ENCODE measurements at regions not wholly inside any gene's neighbourhood (a gene's known extent, or its start where the extent isn't known, plus 50 kb on each side); places are given as distances from the start of the nearest gene placed in this dataset.

GRCh38 chr18:28682912-28683311 lies 506.0 kb upstream of the CDH2 start:
- CTCF ChIA-PET, result no interaction called here
- no peak overlapping the region for H3K4me3 ChIP-seq (ENCODE audit: low read depth, low read length, poor library complexity, severe bottlenecking)
- no peak for DNase-seq (ENCODE audit: low spot score)
- H3K27me3 ChIP-seq (replicated peaks; ENCODE audit: insufficient read depth, low read depth, low read length, poor library complexity), result no peaks in the 10 kb centered on the region
- H3K4me1 ChIP-seq (ENCODE audit: insufficient read depth, low read length, poor library complexity, severe bottlenecking), result no peaks in the 10 kb centered on the region
- intact Hi-C loops (cut with micrococcal nuclease; ENCODE audit: unreplicated experiment), result no loop called here
- no peak overlapping the region for H3K27ac ChIP-seq (ENCODE audit: low read depth, low read length, poor library complexity, severe bottlenecking)
- TF ChIP-seq CTCF (conservative IDR thresholded peaks at IDR 0.05; ENCODE audit: low read depth, low read length) (no peak), EZH2 (IDR thresholded peaks at IDR 0.05; ENCODE audit: borderline replicate concordance, low read depth, low read length, poor library complexity, severe bottlenecking) (no peak)
- POLR2A ChIA-PET (ENCODE audit: low non-redundant PET), result no interaction called here
- no peaks in the 10 kb centered on the region for H3K9me3 ChIP-seq (ENCODE audit: low read depth, low read length, poor library complexity, severe bottlenecking)
- H3K36me3 ChIP-seq (ENCODE audit: insufficient read depth, low read length, poor library complexity, severe bottlenecking), result no peaks in the 10 kb centered on the region
- no TSS peak for BruUV-seq (replicated peaks)

DNA sequence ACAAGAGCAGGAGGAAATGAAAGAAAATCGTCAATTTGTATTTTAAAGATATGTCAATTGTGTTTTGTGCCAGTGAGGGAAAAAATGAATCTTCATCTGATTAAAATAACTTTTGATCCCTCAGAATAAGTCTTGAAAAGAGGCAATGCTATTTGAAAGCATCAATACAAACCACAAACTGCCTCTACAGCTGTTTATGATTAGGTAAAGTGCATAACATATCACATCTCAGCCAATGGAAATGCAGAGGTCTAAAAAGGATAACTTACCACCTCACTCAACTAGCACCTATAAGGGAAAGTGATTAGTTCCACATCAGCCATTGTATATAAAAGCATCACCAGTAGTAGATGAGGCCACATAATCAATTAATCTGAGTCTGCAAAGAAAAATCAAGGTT lies 492.2 kb upstream of the CDH2 start:
- no peak for DNase-seq (ENCODE audit: low spot score)
- ChIA-PET CTCF (no interaction called here), POLR2A (ENCODE audit: low non-redundant PET) (no interaction called here)
- no TSS peak for BruUV-seq (replicated peaks)
- H3K36me3 ChIP-seq (ENCODE audit: insufficient read depth, low read length, poor library complexity, severe bottlenecking), result no peaks in the 10 kb centered on the region
- H3K9me3 ChIP-seq (ENCODE audit: low read depth, low read length, poor library complexity, severe bottlenecking), result no peaks in the 10 kb centered on the region
- H3K27me3 ChIP-seq (replicated peaks; ENCODE audit: insufficient read depth, low read depth, low read length, poor library complexity), result no peaks in the 10 kb centered on the region
- intact Hi-C loops (cut with micrococcal nuclease; ENCODE audit: unreplicated experiment), result no loop called here
- no peaks in the 10 kb centered on the region for H3K4me1 ChIP-seq (ENCODE audit: insufficient read depth, low read length, poor library complexity, severe bottlenecking)
- H3K4me3 ChIP-seq (ENCODE audit: low read depth, low read length, poor library complexity, severe bottlenecking), result no peak overlapping the region
- no peak overlapping the region for H3K27ac ChIP-seq (ENCODE audit: low read depth, low read length, poor library complexity, severe bottlenecking)
- no peak for TF ChIP-seq CTCF (conservative IDR thresholded peaks at IDR 0.05; ENCODE audit: low read depth, low read length)
- no peak for TF ChIP-seq EZH2 (IDR thresholded peaks at IDR 0.05; ENCODE audit: borderline replicate concordance, low read depth, low read length, poor library complexity, severe bottlenecking)

DNA sequence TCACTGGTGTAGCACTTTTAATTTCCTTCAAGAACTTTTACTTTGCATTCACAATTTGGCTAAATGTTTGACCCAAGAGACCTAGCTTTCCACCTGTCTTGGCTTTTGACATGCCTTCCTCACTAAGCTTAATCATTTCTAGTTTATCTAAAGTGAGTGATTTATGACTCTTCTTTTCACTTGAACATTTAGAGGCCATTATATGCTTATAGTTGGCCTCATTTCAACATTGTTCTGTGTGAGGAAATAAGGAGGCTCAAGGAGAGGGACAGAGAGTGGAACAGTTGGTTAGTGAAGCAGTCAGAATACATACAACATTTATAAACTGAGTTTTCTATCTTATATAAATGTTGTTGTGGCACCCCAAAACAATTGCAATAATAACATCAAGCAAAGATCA lies 489.3 kb upstream of the CDH2 start:
- H3K36me3 ChIP-seq (ENCODE audit: insufficient read depth, low read length, poor library complexity, severe bottlenecking), result no peaks in the 10 kb centered on the region
- no peaks in the 10 kb centered on the region for H3K4me1 ChIP-seq (ENCODE audit: insufficient read depth, low read length, poor library complexity, severe bottlenecking)
- no peak for TF ChIP-seq EZH2 (IDR thresholded peaks at IDR 0.05; ENCODE audit: borderline replicate concordance, low read depth, low read length, poor library complexity, severe bottlenecking)
- TF ChIP-seq CTCF (conservative IDR thresholded peaks at IDR 0.05; ENCODE audit: low read depth, low read length), result no peak
- no peak overlapping the region for H3K4me3 ChIP-seq (ENCODE audit: low read depth, low read length, poor library complexity, severe bottlenecking)
- BruUV-seq (replicated peaks), result no TSS peak
- CTCF ChIA-PET, result no interaction called here
- H3K27ac ChIP-seq (ENCODE audit: low read depth, low read length, poor library complexity, severe bottlenecking), result no peak overlapping the region
- POLR2A ChIA-PET (ENCODE audit: low non-redundant PET), result no interaction called here
- intact Hi-C loops (cut with micrococcal nuclease; ENCODE audit: unreplicated experiment), result no loop called here
- no peaks in the 10 kb centered on the region for H3K9me3 ChIP-seq (ENCODE audit: low read depth, low read length, poor library complexity, severe bottlenecking)
- peak; percentile 9 for DNase-seq (ENCODE audit: low spot score)
- H3K27me3 ChIP-seq (replicated peaks; ENCODE audit: insufficient read depth, low read depth, low read length, poor library complexity), result no peaks in the 10 kb centered on the region

All from A673 (cell line).